WERI-Rb-1 (cell line): ENCODE measurements at regions not wholly inside any gene's neighbourhood (a gene's known extent, or its start where the extent isn't known, plus 50 kb on each side); places are given as distances from the start of the nearest gene placed in this dataset.

Source experiments
- DNase-seq: peaks from one replicate; pipeline ENCODE4 v3.0.0-alpha.2; 2020
- H3K27ac ChIP-seq: fragments of 250-450 bp; sonication (Bioruptor Pico); 2 replicates; pipeline ENCODE4 v1.5.1; 2020; ENCODE audit warnings: mild to moderate bottlenecking, moderate library complexity
- H3K27me3 ChIP-seq: fragments of 250-450 bp; sonication (Bioruptor Pico); 2 replicates; pipeline ENCODE4 v1.5.1; 2021; ENCODE audit warnings: mild to moderate bottlenecking, low read depth, moderate library complexity; ENCODE audit not compliant: insufficient read depth, severe bottlenecking
- H3K36me3 ChIP-seq: fragments of 250-450 bp; sonication (Bioruptor Pico); 2 replicates; pipeline ENCODE4 v1.5.1; 2020; ENCODE audit warnings: mild to moderate bottlenecking, moderate library complexity
- H3K4me3 ChIP-seq: 2 replicates; pipeline ENCODE4 v1.5.1; 2011; ENCODE audit warnings: low read depth, mild to moderate bottlenecking, control low read depth, low read length
- H3K9me3 ChIP-seq: fragments of 250-450 bp; sonication (Bioruptor Pico); 2 replicates; pipeline ENCODE4 v1.5.1; 2021; ENCODE audit warnings: mild to moderate bottlenecking, moderate library complexity; ENCODE audit not compliant: severe bottlenecking
- TF ChIP-seq, protein P1 (sequence below): IDR thresholded peaks from 2 replicates; pipeline ENCODE4 v1.5.1; 2011; ENCODE audit warnings: low read depth, mild to moderate bottlenecking, control low read depth, inconsistent platforms, low read length

- Histone ChIP-seq H3K27me3 (no peaks in the 10 kb centered on the region), H3K9me3 (no peaks in the 10 kb centered on the region), H3K36me3 (no peaks in the 10 kb centered on the region), H3K27ac (no peak overlapping the region), H3K4me3 (no peak overlapping the region)
- TF ChIP-seq, protein P1, sequence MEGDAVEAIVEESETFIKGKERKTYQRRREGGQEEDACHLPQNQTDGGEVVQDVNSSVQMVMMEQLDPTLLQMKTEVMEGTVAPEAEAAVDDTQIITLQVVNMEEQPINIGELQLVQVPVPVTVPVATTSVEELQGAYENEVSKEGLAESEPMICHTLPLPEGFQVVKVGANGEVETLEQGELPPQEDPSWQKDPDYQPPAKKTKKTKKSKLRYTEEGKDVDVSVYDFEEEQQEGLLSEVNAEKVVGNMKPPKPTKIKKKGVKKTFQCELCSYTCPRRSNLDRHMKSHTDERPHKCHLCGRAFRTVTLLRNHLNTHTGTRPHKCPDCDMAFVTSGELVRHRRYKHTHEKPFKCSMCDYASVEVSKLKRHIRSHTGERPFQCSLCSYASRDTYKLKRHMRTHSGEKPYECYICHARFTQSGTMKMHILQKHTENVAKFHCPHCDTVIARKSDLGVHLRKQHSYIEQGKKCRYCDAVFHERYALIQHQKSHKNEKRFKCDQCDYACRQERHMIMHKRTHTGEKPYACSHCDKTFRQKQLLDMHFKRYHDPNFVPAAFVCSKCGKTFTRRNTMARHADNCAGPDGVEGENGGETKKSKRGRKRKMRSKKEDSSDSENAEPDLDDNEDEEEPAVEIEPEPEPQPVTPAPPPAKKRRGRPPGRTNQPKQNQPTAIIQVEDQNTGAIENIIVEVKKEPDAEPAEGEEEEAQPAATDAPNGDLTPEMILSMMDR: no peak
- DNase-seq: no peak
Observed at GRCh38 chr9:103407260-103407659, 412.1 kb downstream of the CYLC2 start.

- no peaks in the 10 kb centered on the region for H3K36me3 ChIP-seq
- no peaks in the 10 kb centered on the region for H3K9me3 ChIP-seq
- H3K4me3 ChIP-seq: no peak overlapping the region
- TF ChIP-seq, protein P1: no peak
- no peaks in the 10 kb centered on the region for H3K27me3 ChIP-seq
- H3K27ac ChIP-seq: no peak overlapping the region
- no peak for DNase-seq
Observed at GRCh38 chr9:103410059-103410458, 414.9 kb downstream of the CYLC2 start.

DNA sequence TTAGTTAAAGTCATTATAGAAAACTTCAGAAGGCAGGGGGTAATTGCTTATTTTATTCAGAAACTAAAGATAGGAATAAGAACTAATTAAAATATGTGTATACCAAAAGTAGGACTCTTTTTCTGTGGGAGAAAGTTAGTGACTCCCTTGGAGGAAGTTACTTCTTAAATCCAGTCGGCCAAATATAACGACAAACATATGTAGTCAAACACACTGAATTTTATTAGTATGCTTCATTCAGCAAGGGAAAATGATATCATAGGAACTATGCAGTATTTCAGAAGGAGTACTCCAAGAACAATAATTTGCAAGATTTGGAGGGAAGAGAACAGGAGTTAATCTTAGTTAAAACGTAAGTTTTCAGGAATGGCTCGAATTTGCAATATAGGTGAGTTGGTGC, 432.6 kb downstream of the CYLC2 start:
- Histone ChIP-seq H3K9me3 (no peaks in the 10 kb centered on the region), H3K4me3 (no peak overlapping the region), H3K27me3 (no peaks in the 10 kb centered on the region), H3K27ac (no peak overlapping the region), H3K36me3 (no peaks in the 10 kb centered on the region)
- DNase-seq: no peak
- TF ChIP-seq, protein P1: no peak

DNA sequence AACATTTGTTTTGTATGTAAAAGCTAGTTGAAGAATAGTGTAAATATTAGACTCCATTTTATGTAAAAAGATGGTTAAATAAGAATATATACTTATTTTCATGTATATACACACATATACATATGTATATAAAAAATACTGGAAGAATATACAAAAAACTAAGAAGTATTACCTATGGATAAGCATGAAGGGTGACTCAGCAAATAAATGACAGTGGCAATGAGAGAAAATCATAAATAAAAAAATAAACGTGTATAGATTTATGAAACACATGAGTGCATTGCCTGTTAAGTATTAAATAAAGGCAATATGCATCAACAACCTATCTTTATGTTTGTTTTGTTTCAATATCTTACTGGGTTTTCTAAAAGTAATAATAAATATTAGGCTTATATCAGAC, 435.3 kb downstream of the CYLC2 start:
- Histone ChIP-seq H3K27ac (no peak overlapping the region), H3K9me3 (no peaks in the 10 kb centered on the region), H3K27me3 (no peaks in the 10 kb centered on the region), H3K4me3 (no peak overlapping the region), H3K36me3 (no peaks in the 10 kb centered on the region)
- no peak for DNase-seq
- TF ChIP-seq, protein P1: no peak

- TF ChIP-seq, protein P1: no peak
- no peak overlapping the region for H3K27ac ChIP-seq
- no peaks in the 10 kb centered on the region for H3K9me3 ChIP-seq
- H3K36me3 ChIP-seq: no peaks in the 10 kb centered on the region
- no peak overlapping the region for H3K4me3 ChIP-seq
- H3K27me3 ChIP-seq: no peaks in the 10 kb centered on the region
- DNase-seq: no peak
Observed at GRCh38 chr9:103431809-103432208, 436.7 kb downstream of the CYLC2 start.

GRCh38 chr9:103444176-103444575, 449.0 kb downstream of the CYLC2 start:
- no peaks in the 10 kb centered on the region for H3K36me3 ChIP-seq

More at GRCh38 chr9:103444176-103444575, 449.0 kb downstream of the CYLC2 start:
- H3K9me3 ChIP-seq: no peaks in the 10 kb centered on the region
- DNase-seq: no peak
- TF ChIP-seq, protein P1: no peak
- no peak overlapping the region for H3K27ac ChIP-seq
- H3K4me3 ChIP-seq: no peak overlapping the region
- H3K27me3 ChIP-seq: no peaks in the 10 kb centered on the region
